ENCODE measurements at regions not wholly inside any gene's neighbourhood (a gene's known extent, or its start where the extent isn't known, plus 50 kb on each side); places are given as distances from the start of the nearest gene placed in this dataset.
A peak's percentile ranks its signal among the peaks of the same experiment; 100 is the strongest.

DNA sequence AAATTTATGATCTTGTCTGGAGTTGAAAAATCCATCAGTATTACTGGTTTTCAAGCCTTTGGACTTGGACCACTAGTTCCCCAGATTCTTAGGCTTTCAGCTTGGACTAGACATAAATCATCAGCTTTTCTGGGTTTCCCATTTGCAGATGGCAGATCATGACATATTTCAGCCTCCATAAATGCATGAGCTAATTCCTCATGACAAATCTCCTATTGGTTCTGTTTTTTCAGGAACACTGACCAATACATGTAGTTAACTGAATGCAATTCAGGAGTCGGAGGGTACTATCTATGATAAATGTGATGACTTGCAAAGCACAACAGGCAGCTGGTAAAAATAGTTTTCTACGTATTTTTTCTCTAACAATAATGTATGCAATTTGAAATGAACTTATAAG is 635.6 kb downstream of the TRAM1L1 start:
- peaks cover 9% of the 10 kb centered on the region; the same call in 2 of the 3 replicates for H3K4me1 Mint-ChIP-seq
- H3K27me3 ChIP-seq (ENCODE audit: insufficient read depth), result no peaks in the 10 kb centered on the region
- H3K79me2 ChIP-seq (replicated peaks; ENCODE audit: insufficient read depth), result no peaks in the 10 kb centered on the region
- no peak overlapping the region for H3K4me3 Mint-ChIP-seq
- no peaks in the 10 kb centered on the region for H4K20me1 ChIP-seq (replicated peaks; ENCODE audit: insufficient read depth)
- no peak for ATAC-seq
- no peaks in the 10 kb centered on the region for H3K4me1 ChIP-seq (ENCODE audit: insufficient read depth)
- H2AFZ ChIP-seq, result peak overlapping the region; percentile 10; the same call in 1 of the 2 replicates
- H3K9me3 Mint-ChIP-seq, result no peaks in the 10 kb centered on the region
- H3K4me2 ChIP-seq, result no peak overlapping the region
- no peak overlapping the region for H3K27ac ChIP-seq (ENCODE audit: low read depth)
- H3K36me3 Mint-ChIP-seq (ENCODE audit: low read depth), result no peaks in the 10 kb centered on the region
- TF ChIP-seq ZNF114 (CRISPR knock-in tag; IDR thresholded peaks at IDR 0.05), result no peak
- TF ChIP-seq REST (IDR thresholded peaks at IDR 0.05; ENCODE audit: unreplicated experiment), result no peak
- no peak for TF ChIP-seq NANOG (IDR thresholded peaks at IDR 0.05; ENCODE audit: borderline replicate concordance)
- TF ChIP-seq, protein P1, sequence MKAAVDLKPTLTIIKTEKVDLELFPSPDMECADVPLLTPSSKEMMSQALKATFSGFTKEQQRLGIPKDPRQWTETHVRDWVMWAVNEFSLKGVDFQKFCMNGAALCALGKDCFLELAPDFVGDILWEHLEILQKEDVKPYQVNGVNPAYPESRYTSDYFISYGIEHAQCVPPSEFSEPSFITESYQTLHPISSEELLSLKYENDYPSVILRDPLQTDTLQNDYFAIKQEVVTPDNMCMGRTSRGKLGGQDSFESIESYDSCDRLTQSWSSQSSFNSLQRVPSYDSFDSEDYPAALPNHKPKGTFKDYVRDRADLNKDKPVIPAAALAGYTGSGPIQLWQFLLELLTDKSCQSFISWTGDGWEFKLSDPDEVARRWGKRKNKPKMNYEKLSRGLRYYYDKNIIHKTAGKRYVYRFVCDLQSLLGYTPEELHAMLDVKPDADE (IDR thresholded peaks at IDR 0.05), result no peak
- TF ChIP-seq STAT1 (IDR thresholded peaks at IDR 0.05; ENCODE audit: unreplicated experiment), result no peak
- no peak for TF ChIP-seq EZH2phosphoT487 (IDR thresholded peaks at IDR 0.05; ENCODE audit: unreplicated experiment)
- H3K27me3 Mint-ChIP-seq (ENCODE audit: insufficient read depth, low read depth, poor library complexity), result no peaks in the 10 kb centered on the region
- H3F3A ChIP-seq (replicated peaks; ENCODE audit: low read depth), result no peaks in the 10 kb centered on the region
- H3K36me3 ChIP-seq (ENCODE audit: insufficient read depth), result no peaks in the 10 kb centered on the region
- no peak overlapping the region for H3K4me3 ChIP-seq
- no peak for DNase-seq (ENCODE audit: low spot score)
- H3K27ac Mint-ChIP-seq, result no peak overlapping the region
- no peaks in the 10 kb centered on the region for H3K9me2 ChIP-seq (ENCODE audit: insufficient read depth)

GRCh38 chr4:116444117-116444516 is 641.3 kb downstream of the TRAM1L1 start:
- Mint-ChIP-seq H3K4me3 (no peak overlapping the region), H3K36me3 (ENCODE audit: low read depth) (no peaks in the 10 kb centered on the region), H3K27me3 (ENCODE audit: insufficient read depth, low read depth, poor library complexity) (no peaks in the 10 kb centered on the region), H3K4me1 (peaks cover 5% of the 10 kb centered on the region; the same call in 1 of the 3 replicates), H3K9me3 (peaks cover 5% of the 10 kb centered on the region; the same call in 2 of the 3 replicates), H3K27ac (no peak overlapping the region)
- Histone ChIP-seq H3K4me3 (no peak overlapping the region), H3K4me2 (no peak overlapping the region), H3K36me3 (ENCODE audit: insufficient read depth) (no peaks in the 10 kb centered on the region), H3K79me2 (replicated peaks; ENCODE audit: insufficient read depth) (no peaks in the 10 kb centered on the region), H3K4me1 (ENCODE audit: insufficient read depth) (no peaks in the 10 kb centered on the region), H3K9me2 (ENCODE audit: insufficient read depth) (no peaks in the 10 kb centered on the region), H3K27me3 (ENCODE audit: insufficient read depth) (no peaks in the 10 kb centered on the region), H3F3A (replicated peaks; ENCODE audit: low read depth) (no peaks in the 10 kb centered on the region), H4K20me1 (replicated peaks; ENCODE audit: insufficient read depth) (no peaks in the 10 kb centered on the region), H3K27ac (ENCODE audit: low read depth) (no peak overlapping the region), H2AFZ (no peak overlapping the region)
- DNase-seq (ENCODE audit: low spot score) (no peak), ATAC-seq (no peak)
- TF ChIP-seq JUNB (IDR thresholded peaks at IDR 0.05; ENCODE audit: unreplicated experiment), result no peak
- TF ChIP-seq REST (IDR thresholded peaks at IDR 0.05; ENCODE audit: unreplicated experiment), result no peak
- TF ChIP-seq EZH2phosphoT487 (IDR thresholded peaks at IDR 0.05; ENCODE audit: unreplicated experiment), result no peak
- TF ChIP-seq EZH2 (IDR thresholded peaks at IDR 0.05; ENCODE audit: low read depth, unreplicated experiment), result no peak
- TF ChIP-seq, protein P2, sequence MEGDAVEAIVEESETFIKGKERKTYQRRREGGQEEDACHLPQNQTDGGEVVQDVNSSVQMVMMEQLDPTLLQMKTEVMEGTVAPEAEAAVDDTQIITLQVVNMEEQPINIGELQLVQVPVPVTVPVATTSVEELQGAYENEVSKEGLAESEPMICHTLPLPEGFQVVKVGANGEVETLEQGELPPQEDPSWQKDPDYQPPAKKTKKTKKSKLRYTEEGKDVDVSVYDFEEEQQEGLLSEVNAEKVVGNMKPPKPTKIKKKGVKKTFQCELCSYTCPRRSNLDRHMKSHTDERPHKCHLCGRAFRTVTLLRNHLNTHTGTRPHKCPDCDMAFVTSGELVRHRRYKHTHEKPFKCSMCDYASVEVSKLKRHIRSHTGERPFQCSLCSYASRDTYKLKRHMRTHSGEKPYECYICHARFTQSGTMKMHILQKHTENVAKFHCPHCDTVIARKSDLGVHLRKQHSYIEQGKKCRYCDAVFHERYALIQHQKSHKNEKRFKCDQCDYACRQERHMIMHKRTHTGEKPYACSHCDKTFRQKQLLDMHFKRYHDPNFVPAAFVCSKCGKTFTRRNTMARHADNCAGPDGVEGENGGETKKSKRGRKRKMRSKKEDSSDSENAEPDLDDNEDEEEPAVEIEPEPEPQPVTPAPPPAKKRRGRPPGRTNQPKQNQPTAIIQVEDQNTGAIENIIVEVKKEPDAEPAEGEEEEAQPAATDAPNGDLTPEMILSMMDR (conservative IDR thresholded peaks at IDR 0.05; ENCODE audit: low read depth in 2 of 2), result no peak
- no peak for TF ChIP-seq ZNF114 (CRISPR knock-in tag; IDR thresholded peaks at IDR 0.05)
- no peak for TF ChIP-seq ZNF331 (CRISPR knock-in tag; IDR thresholded peaks at IDR 0.05; ENCODE audit: low read depth)
- TF ChIP-seq POLR2AphosphoS5 (IDR thresholded peaks at IDR 0.05; ENCODE audit: low read depth), result no peak
- no peak for TF ChIP-seq STAT1 (IDR thresholded peaks at IDR 0.05; ENCODE audit: unreplicated experiment)
- TF ChIP-seq, protein P1 (IDR thresholded peaks at IDR 0.05), result no peak
- TF ChIP-seq NANOG (IDR thresholded peaks at IDR 0.05; ENCODE audit: borderline replicate concordance), result no peak

Data from GM23338 (cell line).